ENCODE measurements at regions not wholly inside any gene's neighbourhood (a gene's known extent, or its start where the extent isn't known, plus 50 kb on each side); places are given as distances from the start of the nearest gene placed in this dataset.
"Not testable (repeated sequence)": the region's sequence is repeated elsewhere in the genome, so short reads cannot be mapped to it uniquely, and the experiment has no call there.

GRCh38 chr21:31449921-31450535 lies 106.0 kb upstream of the TIAM1 start:
- no peak for DNase-seq

DNA sequence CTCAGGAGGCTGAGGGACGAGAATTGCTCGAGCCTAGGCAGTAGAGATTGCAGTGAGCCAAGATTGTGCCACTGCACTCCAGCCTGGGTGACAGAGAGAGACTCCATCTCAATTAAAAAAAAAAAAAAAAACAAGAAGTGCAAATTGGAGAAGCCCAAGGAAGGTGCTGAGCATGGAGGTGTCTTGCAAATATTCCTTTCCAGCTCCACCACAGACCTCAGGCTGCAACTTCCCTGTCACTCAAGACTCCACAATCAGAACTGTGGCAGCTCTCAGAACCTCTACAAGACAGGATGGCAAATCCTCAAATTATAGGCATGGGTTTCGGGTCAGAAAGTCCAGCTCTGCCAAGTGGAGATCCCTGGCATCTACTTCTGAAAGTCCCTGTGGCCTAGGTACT lies 104.4 kb upstream of the TIAM1 start:
- DNase-seq, result peak; percentile 60 to 77

- DNase-seq, result no peak
These were observed 103.4 kb upstream of the TIAM1 start for GRCh38 chr21:31447505-31447904.

GRCh38 chr21:31446226-31446855 lies 102.3 kb upstream of the TIAM1 start:
- peak; percentile 36 to 49 for DNase-seq

GRCh38 chr21:31445137-31445536 lies 101.1 kb upstream of the TIAM1 start:
- DNase-seq, result no peak

DNA sequence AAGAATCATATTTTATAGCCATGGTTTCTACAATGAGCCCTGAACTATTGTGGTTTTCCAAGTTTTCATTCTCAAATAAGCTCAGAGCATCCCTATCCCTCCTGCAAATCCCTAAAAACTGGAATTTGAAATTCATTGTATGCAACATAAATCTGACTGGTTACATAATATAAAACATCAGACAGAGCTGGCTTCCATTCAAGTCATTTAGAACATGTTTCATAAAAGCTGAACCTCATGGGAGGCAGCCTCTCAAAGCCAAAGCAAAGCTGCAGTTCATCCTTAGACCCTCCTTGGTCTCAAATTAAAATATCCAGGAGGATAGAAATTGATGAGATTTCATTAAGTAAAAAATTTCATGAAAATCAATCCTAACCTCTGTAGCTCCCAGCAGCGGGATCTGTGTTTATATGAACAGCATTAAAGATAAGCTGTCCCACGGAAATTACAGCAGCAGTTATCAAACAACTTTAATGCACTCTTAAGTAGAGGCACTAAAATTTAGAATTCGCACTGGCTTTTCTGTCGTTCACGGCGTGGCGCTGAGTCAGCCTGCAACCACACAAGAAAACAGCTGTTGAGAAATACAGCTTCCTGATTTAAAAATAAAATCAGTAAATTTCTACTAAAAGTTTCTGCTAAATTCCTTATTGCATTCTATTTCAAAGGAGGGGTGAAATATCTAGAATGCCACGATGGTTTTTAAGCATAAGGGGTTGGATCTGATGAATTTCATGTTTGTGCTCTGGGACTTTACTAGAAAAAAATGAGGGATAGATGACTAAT lies 99.9 kb upstream of the TIAM1 start:
- DNase-seq, result peak; percentile 78 to 81

DNA sequence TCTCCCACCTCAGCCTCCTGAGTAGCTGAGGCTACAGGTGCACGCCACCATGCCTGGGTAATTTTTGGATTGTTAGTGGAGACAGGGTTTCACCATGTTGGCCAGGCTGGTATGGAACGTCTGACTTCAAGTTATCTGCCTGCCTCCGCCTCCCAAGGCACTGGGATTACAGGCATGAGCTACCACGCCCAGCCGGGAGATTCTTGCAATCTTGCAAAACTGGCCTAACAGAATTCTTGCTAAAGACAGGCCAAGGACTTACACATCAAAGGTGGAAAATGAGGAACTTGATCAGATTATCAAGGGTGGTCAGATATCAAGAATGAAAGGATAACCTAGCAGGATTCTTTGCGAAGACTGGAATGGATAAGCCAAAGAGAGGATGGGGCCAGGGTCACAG lies 98.3 kb upstream of the TIAM1 start:
- peak; percentile 16 to 48 for DNase-seq

DNA sequence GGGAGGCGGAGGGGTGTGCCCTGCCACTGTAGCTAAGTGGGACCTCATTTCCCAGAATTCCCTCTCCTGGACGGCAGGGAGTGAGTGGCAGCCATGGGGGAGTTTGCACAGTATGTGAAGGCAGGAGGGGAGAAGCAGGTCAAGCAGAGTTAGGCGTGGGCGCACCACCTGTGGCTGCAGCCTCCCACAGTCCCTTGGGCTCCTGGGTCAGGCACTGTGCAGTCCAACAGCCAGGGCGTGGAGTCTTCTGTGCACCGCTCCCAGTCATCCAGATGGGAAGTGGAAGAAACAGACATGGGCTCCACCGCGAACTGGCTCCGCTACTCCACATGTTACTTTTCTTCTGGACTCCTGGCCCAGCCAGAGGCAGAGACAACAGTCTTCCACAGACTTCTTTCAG lies 85.4 kb upstream of the TIAM1 start:
- DNase-seq, result no peak

- no peak for DNase-seq
These were observed 82.3 kb upstream of the TIAM1 start for GRCh38 chr21:31426235-31426797.

- no peak for DNase-seq
These were observed 81.1 kb upstream of the TIAM1 start for GRCh38 chr21:31425138-31425537.

- no peak for DNase-seq
These were observed 80.0 kb upstream of the TIAM1 start for GRCh38 chr21:31424058-31424457.

DNA sequence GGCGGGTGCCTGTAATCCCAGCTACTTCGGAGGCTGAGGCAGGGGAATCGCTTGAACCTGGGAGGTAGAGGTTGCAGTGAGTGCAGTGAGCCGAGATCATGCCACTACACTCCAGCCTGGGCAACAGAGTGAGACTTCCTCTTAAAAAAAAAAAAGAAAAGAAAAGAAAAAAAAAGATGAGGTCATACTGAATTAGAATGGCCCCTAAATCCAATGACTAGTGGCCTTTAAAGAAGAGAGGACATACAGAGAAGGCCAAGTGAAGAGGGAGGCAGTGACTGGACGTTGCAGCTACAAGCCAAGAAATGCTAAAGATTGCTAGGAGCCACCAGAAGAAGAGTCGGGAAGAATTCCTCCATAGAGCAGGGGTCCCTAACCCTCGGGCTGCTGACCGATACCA lies 76.9 kb upstream of the TIAM1 start:
- no peak for DNase-seq

- no peak for DNase-seq
These were observed 76.3 kb upstream of the TIAM1 start for GRCh38 chr21:31420354-31420753.

GRCh38 chr21:31418377-31419001 lies 74.4 kb upstream of the TIAM1 start:
- DNase-seq, result no peak

- not testable (repeated sequence) for DNase-seq
These were observed 73.2 kb upstream of the TIAM1 start for GRCh38 chr21:31417214-31417613.

DNA sequence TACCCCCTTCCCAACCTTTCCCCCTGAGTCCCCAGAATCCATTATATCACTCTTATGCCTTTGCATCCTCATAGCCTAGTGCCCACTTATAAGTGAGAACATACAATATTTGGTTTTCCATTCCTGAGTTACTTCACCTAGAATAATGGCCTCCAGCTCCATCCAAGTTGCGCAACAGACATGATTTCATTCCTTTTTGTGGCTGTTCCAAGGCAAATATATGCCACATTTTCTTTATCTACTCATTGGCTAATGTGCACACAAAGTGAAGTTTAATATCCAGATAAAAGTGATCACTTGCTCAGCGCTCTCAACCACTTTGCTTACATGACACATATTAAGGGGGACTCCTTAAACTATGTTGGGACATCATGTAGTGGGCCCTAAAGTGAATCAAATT lies 72.4 kb upstream of the TIAM1 start:
- DNase-seq, result no peak

- DNase-seq, result no peak
These were observed 70.4 kb upstream of the TIAM1 start for GRCh38 chr21:31414263-31415000.

DNA sequence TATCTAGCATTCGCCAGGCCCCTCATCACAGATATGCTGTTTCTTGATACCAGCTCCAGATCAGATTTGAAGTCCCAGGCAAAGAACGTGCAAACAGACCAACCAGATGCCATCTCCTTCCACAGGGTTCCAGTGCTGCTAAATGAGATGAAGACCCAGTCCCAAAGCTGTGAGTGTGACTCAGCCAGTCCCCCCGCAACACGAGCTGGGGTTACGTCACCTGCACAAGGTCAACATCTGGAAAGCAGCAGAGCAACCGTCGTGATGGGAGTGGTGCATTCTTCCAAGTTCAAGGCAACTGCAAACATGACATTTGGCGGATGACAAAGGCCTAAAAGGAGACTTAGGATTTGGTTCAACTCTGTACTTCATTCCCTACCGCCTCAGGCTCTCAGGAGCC lies 69.6 kb upstream of the TIAM1 start:
- no peak for DNase-seq

DNA sequence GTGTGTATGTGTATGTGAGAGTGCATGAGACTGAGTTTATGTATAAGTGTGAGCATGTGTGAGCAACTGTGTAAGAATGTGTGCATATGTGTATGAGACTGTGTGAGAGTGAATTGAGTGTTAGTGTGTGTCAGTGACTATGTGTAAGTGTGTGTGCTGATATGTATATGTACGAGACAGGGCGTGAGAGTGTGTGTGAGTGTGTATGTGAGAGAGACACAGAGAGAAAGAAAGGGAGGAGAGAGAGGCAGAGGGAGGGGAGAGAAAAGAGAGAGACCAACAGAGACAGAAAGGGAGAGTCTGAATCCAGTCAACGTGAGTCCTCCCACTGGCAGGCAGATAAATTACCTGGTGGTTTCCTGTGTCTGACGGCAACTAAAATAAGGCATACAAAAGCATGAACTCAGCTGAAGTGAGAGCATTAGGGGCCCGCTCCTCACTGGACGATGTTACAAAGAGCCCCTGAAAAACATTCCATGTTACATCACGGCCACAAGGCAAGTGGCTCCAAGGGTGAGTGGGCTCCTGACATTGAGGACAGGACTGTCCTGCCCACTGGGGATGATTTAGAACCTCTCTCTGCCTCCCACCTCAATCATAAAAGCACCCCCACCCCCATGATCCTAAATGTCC lies 66.6 kb upstream of the TIAM1 start:
- peak in 1 of 2 donors; percentile 17 for DNase-seq

- DNase-seq, result no peak
These were observed 65.9 kb upstream of the TIAM1 start for GRCh38 chr21:31409831-31410487.
